CD1c-positive myeloid dendritic cell (primary cell): ENCODE measurements at regions not wholly inside any gene's neighbourhood (a gene's known extent, or its start where the extent isn't known, plus 50 kb on each side); places are given as distances from the start of the nearest gene placed in this dataset.
"Not testable (repeated sequence)": the region's sequence is repeated elsewhere in the genome, so short reads cannot be mapped to it uniquely, and the experiment has no call there.

ENCODE experiments used
- DNase-seq: peaks from one replicate; pipeline ENCODE4 v3.0.0-alpha.2; 2016; ENCODE audit errors: extremely low spot score

GRCh38 chr20:58043236-58044140 is 185.0 kb downstream of the ANKRD60 start:
- no peak for DNase-seq

- DNase-seq = no peak
Observed at GRCh38 chr20:58042591-58042990, 185.9 kb downstream of the ANKRD60 start.

- DNase-seq = no peak
Observed at GRCh38 chr20:58040447-58041290, 187.8 kb downstream of the ANKRD60 start.

- no peak for DNase-seq
Observed at GRCh38 chr20:58039274-58040092, 189.0 kb downstream of the ANKRD60 start.

GRCh38 chr20:58038123-58038654 is 190.3 kb downstream of the ANKRD60 start:
- DNase-seq = no peak

- DNase-seq = no peak
Observed at GRCh38 chr20:58037631-58038030, 190.8 kb downstream of the ANKRD60 start.

GRCh38 chr20:58033026-58033536 is 195.4 kb downstream of the ANKRD60 start:
- no peak for DNase-seq

GRCh38 chr20:58032599-58032998 is 195.9 kb downstream of the ANKRD60 start:
- no peak for DNase-seq

GRCh38 chr20:58031350-58031749 is 197.1 kb downstream of the ANKRD60 start:
- not testable (repeated sequence) for DNase-seq

GRCh38 chr20:58028123-58028522 is 200.3 kb downstream of the ANKRD60 start:
- peak; percentile 3 for DNase-seq

GRCh38 chr20:58026361-58026760 is 202.1 kb downstream of the ANKRD60 start:
- DNase-seq = no peak

GRCh38 chr20:58025233-58025632 is 203.2 kb downstream of the ANKRD60 start:
- DNase-seq = no peak

- DNase-seq = no peak
Observed at GRCh38 chr20:58024241-58024721, 204.2 kb downstream of the ANKRD60 start.

- DNase-seq = no peak
Observed at GRCh38 chr20:58023781-58024180, 204.7 kb downstream of the ANKRD60 start.

GRCh38 chr20:58023346-58023745 is 205.1 kb downstream of the ANKRD60 start:
- no peak for DNase-seq

GRCh38 chr20:58022711-58023110 is 205.7 kb downstream of the ANKRD60 start:
- no peak for DNase-seq

- DNase-seq = no peak
Observed at GRCh38 chr20:58021481-58021880, 207.0 kb downstream of the ANKRD60 start.

- no peak for DNase-seq
Observed at GRCh38 chr20:58020656-58021454, 207.6 kb downstream of the ANKRD60 start.

GRCh38 chr20:58019850-58020625 is 208.4 kb downstream of the ANKRD60 start:
- DNase-seq = no peak
